HG03103 (cell line): ENCODE measurements at regions not wholly inside any gene's neighbourhood (a gene's known extent, or its start where the extent isn't known, plus 50 kb on each side); places are given as distances from the start of the nearest gene placed in this dataset.
"Not testable (repeated sequence)": the region's sequence is repeated elsewhere in the genome, so short reads cannot be mapped to it uniquely, and the experiment has no call there.

ENCODE experiments used
- ATAC-seq: cut with Tn5 transposase; IDR thresholded peaks from one replicate; pipeline ENCODE4 v1.9.1; 2021; ENCODE audit warnings: low read depth; ENCODE audit not compliant: unreplicated experiment

DNA sequence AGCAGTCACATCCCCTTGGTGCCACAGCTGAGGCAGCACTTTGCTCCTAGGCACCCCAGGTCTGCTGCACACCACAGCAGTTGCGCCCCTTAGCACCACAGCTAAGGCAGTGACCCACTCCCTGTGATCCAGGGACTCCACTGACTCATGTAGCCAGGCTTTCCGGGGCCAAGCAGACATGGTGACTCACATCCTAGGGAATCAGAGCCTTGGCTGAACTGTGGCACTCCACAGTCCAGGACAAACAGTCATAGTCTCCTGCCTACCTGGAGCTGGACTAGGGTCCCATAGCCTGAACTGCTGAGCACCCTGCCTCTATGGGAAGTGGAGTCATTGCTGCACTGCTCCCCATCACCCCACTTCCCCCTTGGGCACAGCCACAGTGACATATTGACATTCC, 338.7 kb downstream of the NPR3 start:
- ATAC-seq: no peak

DNA sequence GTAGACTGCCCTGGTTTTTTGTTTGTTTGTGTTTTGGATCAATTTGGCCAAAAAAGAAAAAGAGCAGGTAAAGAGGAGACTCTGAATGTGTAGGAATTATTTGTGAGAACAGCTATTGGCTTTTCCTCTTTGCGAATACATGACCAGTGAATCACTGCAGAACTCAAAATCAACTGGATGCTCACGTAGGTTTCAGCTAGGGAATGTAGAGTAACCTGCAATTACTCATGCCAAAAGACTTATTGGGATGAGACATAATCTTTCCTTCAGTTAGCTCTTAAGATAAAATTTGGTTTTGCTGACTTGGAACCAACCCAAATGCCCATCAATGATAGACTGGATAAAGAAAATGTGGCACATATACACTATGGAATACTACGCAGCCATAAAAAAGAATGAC, 348.0 kb downstream of the NPR3 start:
- ATAC-seq: no peak

DNA sequence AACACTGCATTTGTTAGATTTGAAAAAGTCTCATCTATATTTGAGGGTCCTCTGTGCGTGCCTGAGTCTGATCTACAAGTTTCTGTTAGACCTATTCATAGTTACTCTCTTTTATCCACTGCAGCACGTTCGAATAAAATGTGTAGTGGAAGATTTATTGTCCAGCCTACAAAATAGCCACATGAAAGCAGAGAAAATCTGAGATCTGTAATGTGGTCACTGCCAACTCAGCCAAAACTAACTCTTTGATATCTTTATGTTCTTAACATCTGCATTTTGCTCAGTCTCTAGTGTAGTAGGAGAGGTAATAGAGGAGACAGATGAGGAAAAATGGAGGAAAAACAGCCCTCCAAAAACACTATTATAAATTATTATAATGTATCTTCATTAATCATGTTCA, 354.0 kb downstream of the NPR3 start:
- no peak for ATAC-seq

DNA sequence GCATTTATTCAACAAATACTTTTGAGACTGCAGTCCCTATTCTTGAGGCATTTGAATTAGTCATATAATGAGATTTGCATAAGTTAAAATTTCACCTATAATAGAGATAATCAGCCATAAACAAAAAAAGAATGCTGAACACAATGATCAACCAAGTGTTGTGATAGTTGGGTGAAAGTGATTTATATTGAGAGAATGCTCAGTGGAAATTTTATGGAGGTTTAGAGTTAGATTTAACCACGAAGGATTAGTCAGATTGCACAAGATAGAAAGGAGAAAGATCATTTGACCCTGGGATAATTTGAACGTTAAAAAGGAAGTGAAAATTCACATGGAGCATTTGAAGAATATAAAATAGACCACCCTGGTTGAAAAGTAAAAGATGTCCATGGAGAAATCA, 356.2 kb downstream of the NPR3 start:
- ATAC-seq: no peak

DNA sequence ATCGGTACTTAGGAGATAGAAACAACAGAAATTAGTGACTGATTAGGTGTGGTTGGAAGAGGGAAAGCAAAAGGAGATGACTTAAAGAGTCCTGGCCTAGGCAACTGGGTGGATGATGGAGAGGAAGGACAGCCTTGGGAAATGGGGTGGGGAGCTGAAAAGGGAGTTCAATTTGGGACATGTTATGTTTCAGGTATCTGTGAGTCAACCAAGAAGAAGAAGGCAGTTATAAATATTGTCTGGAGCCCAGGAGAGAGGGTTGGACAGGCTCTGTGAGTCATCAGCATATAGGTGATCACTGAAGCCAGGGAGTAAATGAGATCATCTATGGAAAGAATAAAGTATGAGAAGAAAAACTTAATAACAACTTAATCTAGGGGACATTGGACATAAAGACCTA, 357.7 kb downstream of the NPR3 start:
- ATAC-seq: no peak

DNA sequence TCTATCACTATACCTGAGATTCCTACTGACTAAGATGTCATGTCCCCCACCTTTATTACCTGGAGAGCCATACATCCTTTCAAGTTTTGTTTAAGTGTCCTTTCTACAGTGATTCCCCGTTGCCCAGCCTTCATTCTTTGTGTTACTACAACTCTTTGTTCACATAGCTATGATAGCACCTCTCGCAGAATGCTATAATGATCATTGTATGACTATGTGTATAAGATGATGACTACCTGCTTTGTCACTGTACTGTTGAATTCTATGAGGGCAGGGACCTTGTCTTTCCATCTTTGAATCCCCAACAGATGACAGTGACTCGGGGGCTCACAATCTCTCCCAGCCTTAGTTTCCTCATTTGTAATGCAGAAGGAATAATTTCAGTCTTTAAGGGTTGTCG, 361.2 kb downstream of the NPR3 start:
- ATAC-seq: no peak

DNA sequence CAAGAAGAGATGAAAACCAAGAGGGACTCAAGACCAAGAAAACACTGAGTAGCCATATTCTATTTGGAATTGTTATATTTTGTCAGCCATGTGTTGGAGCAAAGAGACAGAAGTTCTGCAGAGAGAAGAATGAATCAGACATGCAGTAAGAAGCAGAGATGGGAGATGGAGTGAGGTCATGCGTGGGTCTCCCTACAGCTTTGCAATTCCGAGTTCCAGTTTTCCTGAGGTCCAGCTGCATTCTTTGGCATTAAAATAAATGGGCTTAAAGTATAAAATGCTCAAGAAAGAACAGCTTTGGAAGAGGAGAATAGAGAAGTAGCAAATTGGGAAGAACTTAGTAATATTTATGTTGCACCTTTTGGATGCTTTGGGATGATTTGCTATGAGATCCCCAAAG, 361.6 kb downstream of the NPR3 start:
- no peak for ATAC-seq

DNA sequence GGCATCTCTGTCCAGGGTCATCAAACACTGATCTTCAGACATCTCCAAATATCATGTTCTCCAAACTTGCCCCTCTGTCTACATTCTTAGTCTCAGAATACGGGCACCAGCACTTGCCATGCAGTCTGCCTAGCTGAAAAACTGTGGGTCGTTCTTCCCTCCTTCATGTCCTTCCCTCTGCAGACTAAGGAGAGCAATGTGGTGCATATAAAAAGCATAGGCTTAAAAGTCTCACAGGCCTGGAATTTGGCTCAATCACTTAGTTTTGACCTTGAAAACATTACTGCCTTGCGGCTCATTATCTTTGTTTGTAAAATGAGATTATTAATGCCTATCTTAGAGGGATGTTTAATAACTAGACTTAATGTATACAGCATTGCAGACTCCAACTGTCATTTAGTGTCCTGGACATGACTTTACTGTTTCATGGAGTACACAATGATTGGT, 362.8 kb downstream of the NPR3 start:
- no peak for ATAC-seq

DNA sequence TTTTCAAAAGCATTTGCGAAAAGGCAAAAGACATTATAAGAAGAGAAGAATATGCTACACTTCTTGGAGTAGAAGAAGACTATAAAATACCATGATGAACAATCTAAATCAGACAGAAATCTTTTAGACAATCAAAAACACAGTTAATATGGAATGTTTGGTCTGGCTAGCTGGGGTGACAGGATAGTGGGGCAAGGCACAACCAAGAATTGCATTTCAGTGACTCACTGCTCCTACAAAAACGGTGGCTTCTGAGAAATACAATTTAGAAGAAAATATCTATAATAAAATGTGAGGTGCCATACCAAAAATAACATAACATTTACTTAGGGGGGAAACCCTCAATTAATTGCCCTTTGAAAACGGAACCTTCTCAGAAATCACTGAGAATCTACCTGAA, 363.4 kb downstream of the NPR3 start:
- ATAC-seq: no peak

DNA sequence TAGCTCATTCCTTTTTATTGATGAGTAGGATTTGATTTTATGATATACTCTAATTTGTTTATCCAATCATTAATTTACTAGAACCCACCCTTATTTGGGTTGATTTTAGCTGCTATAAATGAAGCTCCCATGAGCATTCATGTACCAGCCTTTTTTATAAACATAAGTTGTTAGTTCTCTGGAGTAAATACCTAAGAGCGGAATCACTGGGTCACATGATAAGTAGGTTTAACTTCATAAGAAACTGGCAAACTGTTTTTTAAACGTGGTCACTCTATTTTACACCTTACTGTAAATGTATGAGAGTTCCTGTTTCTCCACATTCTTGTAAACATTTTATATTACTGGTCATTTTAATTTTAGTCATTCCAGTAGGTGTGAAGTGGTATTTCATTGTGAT, 364.6 kb downstream of the NPR3 start:
- ATAC-seq: no peak

DNA sequence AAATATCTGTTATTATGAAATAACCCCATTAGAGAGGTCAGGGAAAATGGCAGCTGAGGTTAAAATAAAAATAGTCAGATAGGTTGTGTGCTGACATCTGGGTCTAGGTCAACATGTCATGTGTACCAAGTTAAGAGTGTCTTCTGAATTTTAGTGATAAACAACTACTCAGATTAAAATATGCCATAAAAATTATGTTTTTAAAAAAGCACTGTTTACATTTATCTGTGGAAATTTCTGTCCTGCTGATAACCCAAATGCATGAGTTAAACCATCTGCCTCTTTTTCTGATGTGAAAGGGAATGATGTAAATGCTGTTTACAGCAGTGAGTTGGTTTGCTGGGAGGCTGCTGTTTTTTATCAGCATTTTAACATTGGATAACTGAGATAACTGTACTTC, 361.2 kb upstream of the TARS1 start:
- ATAC-seq: no peak

DNA sequence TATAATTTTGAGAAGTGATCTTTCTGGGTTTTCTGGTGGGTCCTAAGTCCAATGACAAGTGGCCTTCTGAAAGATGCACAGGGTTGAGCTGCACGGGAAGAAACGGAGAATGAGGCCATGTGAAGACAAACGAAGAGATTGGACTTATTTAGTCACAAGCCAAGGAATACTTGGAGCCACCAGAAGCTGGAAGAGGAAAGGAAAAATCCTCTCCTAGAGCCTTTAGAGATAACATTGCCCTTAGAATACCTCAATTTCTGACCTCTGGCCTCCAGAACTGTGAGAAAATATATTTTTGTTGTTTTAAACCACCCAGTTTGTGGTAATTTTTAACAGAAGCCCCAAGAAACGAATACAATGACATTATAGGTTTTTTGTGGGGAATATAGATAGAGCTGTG, 360.5 kb upstream of the TARS1 start:
- ATAC-seq: no peak

DNA sequence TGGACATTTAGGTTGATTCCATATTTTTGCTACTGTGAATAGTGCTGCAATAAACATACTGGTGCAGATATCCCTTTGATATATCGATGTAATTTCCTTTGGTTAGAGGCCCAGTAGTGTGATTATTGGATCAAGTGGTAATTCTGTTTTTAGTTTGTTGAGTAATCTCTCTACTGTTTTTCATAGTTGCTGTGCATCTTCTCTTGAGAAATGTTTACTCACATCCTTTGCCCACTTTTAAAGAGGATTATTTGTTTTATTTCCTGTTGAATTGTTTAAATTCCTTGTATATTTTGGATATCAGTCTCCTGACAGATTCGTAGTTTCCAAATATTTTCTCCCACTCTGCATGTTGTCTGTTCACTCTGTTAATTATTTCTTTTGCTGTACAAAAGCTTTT, 352.6 kb upstream of the TARS1 start:
- no peak for ATAC-seq

DNA sequence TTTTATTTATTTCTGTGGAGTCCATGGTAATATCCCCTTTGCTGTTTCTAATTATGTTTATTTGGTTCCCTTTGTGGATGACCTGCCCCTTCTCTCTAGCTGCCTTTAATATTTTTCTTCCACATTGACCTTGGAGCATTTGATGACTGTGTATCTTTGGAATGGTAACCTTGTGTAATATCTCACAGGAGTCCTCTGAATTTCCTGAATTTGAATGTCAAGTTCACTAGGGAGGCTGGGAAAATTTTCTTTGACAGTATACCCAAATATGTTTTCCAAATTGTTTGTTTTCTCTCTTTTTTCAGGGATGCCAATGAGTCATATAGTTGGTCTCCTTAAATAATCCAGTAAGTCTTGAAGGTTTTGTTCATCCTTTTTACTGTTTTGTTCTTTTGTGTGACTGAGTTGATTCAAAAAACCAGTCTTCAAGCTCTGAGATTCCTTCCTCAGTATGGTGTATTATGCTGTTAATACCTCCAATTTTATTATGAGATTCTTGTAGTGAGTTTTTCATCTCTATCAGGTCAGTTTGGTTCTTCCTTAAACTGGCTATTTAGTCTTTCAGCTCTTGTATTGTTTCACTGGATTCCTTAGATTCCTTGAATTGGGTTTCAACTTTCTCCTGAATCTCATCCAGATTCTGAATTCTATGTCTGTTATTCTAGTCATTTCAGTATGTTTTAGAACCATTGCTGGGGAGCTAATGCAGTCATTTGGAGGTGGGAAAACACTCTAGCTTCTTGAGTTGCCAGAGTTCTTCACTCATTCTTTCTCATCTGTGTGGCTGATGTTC, 349.0 kb upstream of the TARS1 start:
- ATAC-seq: no peak

DNA sequence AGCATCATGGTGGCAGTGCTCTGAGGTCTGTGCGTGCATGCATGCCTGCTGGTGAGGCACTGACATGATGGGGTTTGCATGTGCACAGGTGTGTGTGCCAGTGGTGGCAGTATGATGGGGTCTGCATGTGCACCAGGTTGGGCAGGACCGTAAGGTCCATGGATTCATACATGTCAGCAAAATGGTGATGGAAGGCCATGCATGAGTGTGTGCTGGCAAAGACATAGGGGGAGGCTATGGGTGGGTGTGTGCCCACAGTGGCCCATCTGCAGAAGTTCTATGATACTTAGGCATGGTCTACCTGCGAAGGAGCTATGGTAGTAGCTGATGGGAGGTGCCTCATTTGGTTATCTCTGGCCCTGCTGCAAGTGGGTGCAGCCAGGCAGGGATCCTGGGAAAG, 348.0 kb upstream of the TARS1 start:
- ATAC-seq: no peak

DNA sequence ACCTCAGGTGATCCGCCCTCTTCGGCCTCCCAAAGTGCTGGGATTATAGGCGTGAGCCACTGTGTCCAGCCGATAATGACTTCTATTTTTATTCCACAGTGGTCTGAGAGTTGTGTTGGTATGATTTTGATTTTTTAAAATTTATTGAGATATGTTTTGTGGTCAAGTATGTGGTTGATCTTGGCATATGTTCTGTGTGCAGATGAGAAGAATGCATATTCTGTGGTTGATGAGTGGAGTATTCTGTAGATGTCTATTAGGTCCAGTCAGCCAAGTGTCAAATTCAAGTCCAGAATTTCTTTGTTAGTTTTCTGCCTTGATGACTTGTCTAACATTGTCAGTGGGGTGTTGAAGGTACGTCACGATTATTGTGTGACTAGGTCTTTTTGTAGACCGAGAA, 338.2 kb upstream of the TARS1 start:
- ATAC-seq: no peak

DNA sequence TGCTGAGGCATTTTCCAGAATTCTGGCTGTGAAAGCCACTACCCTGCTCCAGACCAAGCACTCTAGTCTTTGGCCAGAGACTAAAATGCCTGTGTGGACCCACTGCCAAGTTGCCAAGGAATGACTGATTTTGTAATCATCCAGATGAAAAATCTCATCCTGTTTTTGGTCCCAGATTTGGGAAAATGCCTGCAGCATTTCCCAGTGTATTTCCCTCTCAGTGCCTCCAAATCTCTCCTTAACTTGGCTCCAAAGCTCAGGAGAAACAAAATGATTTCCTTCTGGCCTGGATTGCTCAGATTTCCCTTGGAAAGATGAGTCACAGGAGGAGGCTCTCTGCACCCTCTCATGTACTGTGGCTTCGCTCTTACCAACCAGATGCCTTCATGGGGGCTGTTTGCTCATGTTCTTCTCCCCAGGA, 335.2 kb upstream of the TARS1 start:
- ATAC-seq: no peak

DNA sequence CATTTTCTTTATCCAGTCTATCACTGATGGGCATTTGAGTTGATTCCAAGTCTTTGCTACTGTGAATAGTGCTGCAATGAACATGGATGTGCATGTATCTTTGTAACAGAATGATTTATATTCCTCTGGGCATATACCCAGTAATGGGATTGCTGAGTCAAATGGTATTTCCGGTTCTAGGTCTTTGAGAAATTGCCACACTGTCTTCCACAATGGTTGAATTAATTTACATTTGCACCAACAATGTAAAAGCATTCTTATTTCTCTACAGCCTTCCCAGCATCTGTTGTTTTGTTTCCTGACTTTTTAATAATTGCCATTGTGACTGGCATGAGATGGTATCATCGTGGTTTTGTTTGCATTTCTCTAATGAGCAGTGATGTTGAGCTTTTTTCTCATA, 330.3 kb upstream of the TARS1 start:
- not testable (repeated sequence) for ATAC-seq

DNA sequence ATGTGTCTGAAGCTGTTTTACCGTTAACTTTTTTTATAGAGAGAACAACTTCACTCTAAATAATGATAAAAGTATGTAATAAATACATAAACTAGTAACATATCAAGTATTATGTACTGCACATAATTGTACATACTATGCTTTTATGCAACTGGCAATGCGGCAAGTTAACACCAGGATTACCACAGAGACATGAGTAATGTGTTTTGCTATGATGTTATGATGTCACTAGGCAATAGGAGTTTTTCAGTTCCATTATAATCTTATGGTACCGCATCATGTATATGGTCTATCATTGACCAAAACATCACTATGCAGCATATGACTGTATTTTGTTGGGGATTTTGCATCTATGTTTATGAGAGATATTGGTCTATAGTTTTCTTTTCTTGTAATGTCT, 326.4 kb upstream of the TARS1 start:
- no peak for ATAC-seq

DNA sequence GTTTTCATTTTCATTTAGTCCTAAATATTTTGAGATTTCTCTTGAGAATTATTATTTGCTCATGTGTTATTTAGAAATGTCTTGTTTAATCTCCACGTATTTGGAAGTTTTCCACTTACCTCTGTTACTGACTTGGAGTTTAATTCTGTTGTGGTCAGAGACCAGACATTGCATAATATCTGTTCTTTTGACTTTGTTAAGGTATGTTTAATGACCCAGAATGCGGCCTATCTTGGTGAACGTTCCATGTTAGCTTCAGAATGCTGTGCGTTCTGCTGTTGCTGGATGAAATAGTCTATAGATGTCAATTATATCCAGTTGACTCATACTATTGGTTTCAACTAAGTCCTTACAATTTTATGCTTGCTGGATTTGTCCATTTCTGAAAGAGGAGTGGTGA, 325.3 kb upstream of the TARS1 start:
- ATAC-seq: no peak

DNA sequence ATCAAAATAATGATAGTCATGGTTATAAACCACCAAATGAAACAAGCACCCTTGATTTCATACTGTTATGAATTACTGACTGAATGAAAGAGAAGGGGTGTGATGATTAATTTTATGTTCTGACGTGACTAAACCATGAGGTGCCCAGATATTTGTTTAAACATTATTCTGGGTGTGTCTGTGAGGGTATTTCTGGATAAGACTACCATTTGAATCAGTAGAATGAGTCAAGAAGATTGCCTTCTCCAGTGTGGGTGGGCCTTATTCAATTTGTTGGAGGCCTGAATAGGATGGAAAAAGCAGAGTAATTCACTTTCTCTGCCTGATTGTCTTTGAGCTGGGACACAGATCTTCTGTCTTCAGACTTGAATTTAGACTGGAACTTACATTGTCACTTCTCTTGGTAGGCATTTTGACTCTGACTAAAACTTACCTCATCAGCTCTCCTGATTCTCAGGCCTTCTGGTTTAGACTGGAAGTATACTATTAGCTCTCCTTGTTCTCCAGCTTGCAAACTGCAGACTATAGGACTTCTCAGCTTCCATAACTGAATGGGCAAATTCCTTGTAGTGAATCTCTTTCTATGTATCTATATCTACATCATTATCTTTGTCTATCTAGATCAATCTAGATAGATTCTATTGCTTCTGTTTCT, 321.9 kb upstream of the TARS1 start:
- no peak for ATAC-seq

DNA sequence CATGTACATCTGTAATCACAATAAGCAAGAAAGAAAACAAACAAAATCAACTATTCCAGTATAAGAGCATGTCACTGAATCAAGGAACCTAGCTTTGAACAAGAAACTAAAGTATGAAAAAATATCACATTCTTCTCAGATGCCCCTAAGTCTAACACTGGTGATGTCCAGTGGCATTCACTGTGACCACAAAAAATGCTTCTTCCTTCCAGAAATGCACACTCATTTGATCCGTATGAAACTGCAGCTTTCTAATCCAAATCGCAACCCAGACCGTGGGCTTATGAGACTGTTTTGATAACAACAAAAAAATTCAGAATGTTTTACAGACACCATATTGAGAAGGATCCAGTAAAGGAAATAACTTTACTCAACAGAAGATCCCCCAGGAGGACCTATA, 320.1 kb upstream of the TARS1 start:
- ATAC-seq: no peak
